WTC11 (cell line): ENCODE measurements at regions not wholly inside any gene's neighbourhood (a gene's known extent, or its start where the extent isn't known, plus 50 kb on each side); places are given as distances from the start of the nearest gene placed in this dataset.

Source experiments
- ATAC-seq: fragments of 200-7000 bp; cut with Tn5 transposase; 2 replicates; pipeline ENCODE4 v1.10.0; 2021; ENCODE audit warnings: mild to moderate bottlenecking, moderate library complexity
- CTCF ChIA-PET: fragments of 300-600 bp; sonication (Branson Sonifier 250); formaldehyde crosslinking; loops from one replicate; lab custom pipeline; 2021; ENCODE audit warnings: antibody characterized with exemption; lab: Charles Lee
- POLR2A ChIA-PET: fragments of 350-600 bp; sonication (Branson Sonifier 250); formaldehyde crosslinking; loops from one replicate; lab custom pipeline; 2021; ENCODE audit warnings: antibody characterized with exemption; lab: Charles Lee
- DNase-seq: peaks from one replicate; pipeline ENCODE4 v3.0.0; 2021; ENCODE audit warnings: low spot score
- H3K27ac Mint-ChIP-seq: 2 replicates; pipeline ENCODE4 v1.8.0; 2021; ENCODE audit warnings: mixed read lengths
- H3K27me3 Mint-ChIP-seq: 2 replicates; pipeline ENCODE4 v1.8.0; 2021; ENCODE audit warnings: low read depth, mild to moderate bottlenecking, moderate library complexity, mixed read lengths
- H3K36me3 Mint-ChIP-seq: 2 replicates; pipeline ENCODE4 v1.8.0; 2021; ENCODE audit warnings: mixed read lengths
- H3K4me1 Mint-ChIP-seq: 2 replicates; pipeline ENCODE4 v1.8.0; 2022; ENCODE audit warnings: mixed read lengths
- H3K4me3 Mint-ChIP-seq: 2 replicates; pipeline ENCODE4 v1.8.0; 2021; ENCODE audit warnings: mild to moderate bottlenecking, moderate library complexity, mixed read lengths
- H3K9me3 Mint-ChIP-seq: 2 replicates; pipeline ENCODE4 v1.8.0; 2021; ENCODE audit warnings: mixed read lengths
- ATF6 ChIP-seq: sonication (generic); formaldehyde crosslinking; IDR thresholded peaks from 2 replicates; pipeline ENCODE4 v1.8.1; 2023; ENCODE audit warnings: mild to moderate bottlenecking, missing genetic modification reagents
- FOXK1 ChIP-seq: sonication (generic); formaldehyde crosslinking; IDR thresholded peaks from 2 replicates; pipeline ENCODE4 v1.8.0; 2022; ENCODE audit warnings: mild to moderate bottlenecking, moderate library complexity, missing genetic modification reagents
- GTF2I ChIP-seq: fragments of 250-450 bp; sonication (Bioruptor Pico); conservative IDR thresholded peaks from 2 replicates; pipeline ENCODE4 v1.4.0; 2021; ENCODE audit warnings: mild to moderate bottlenecking
- KAT7 ChIP-seq: sonication (generic); formaldehyde crosslinking; IDR thresholded peaks from 2 replicates; pipeline ENCODE4 v1.8.1; 2023; ENCODE audit warnings: missing genetic modification reagents, mild to moderate bottlenecking, borderline replicate concordance
- NR2C2 ChIP-seq: sonication (generic); formaldehyde crosslinking; IDR thresholded peaks from 2 replicates; pipeline ENCODE4 v1.8.0; 2022; ENCODE audit warnings: mild to moderate bottlenecking, missing genetic modification reagents
- OVOL2 ChIP-seq: fragments of 250-450 bp; sonication (Bioruptor Pico); IDR thresholded peaks from 2 replicates; pipeline ENCODE4 v1.9.0; 2021; ENCODE audit warnings: mild to moderate bottlenecking, borderline replicate concordance
- PREB ChIP-seq: sonication (generic); formaldehyde crosslinking; IDR thresholded peaks from 2 replicates; pipeline ENCODE4 v1.8.1; 2022; ENCODE audit warnings: mild to moderate bottlenecking, missing genetic modification reagents, moderate library complexity, borderline replicate concordance
- RELA ChIP-seq: sonication (generic); formaldehyde crosslinking; IDR thresholded peaks from 2 replicates; pipeline ENCODE4 v1.8.1; 2022; ENCODE audit warnings: missing genetic modification reagents, mild to moderate bottlenecking, borderline replicate concordance
- SMAD3 ChIP-seq: sonication (generic); formaldehyde crosslinking; IDR thresholded peaks from 2 replicates; pipeline ENCODE4 v1.8.0; 2022; ENCODE audit warnings: missing genetic modification reagents, mild to moderate bottlenecking, borderline replicate concordance
- SMAD4 ChIP-seq: sonication (generic); formaldehyde crosslinking; IDR thresholded peaks from 2 replicates; pipeline ENCODE4 v1.8.0; 2022; ENCODE audit warnings: mild to moderate bottlenecking, missing genetic modification reagents
- TEAD4 ChIP-seq: sonication (generic); formaldehyde crosslinking; IDR thresholded peaks from 2 replicates; pipeline ENCODE4 v1.8.0; 2022; ENCODE audit warnings: mild to moderate bottlenecking, missing genetic modification reagents
- TP53 ChIP-seq: sonication (generic); formaldehyde crosslinking; IDR thresholded peaks from 2 replicates; pipeline ENCODE4 v1.8.1; 2023; ENCODE audit warnings: mild to moderate bottlenecking, missing genetic modification reagents
- ZNF232 ChIP-seq: sonication (generic); formaldehyde crosslinking; IDR thresholded peaks from 2 replicates; pipeline ENCODE4 v1.8.0; 2022; ENCODE audit warnings: mild to moderate bottlenecking, missing genetic modification reagents
- ZNF425 ChIP-seq: fragments of 250-450 bp; sonication (Bioruptor Pico); conservative IDR thresholded peaks from 2 replicates; pipeline ENCODE4 v1.9.0; 2021; ENCODE audit warnings: mild to moderate bottlenecking
- ZNF532 ChIP-seq: fragments of 250-450 bp; sonication (Bioruptor Pico); IDR thresholded peaks from 2 replicates; pipeline ENCODE4 v1.9.0; 2021; ENCODE audit warnings: mild to moderate bottlenecking, borderline replicate concordance
- ZSCAN18 ChIP-seq: fragments of 250-450 bp; sonication (Bioruptor Pico); IDR thresholded peaks from 2 replicates; pipeline ENCODE4 v2.1.2; 2022; ENCODE audit warnings: mild to moderate bottlenecking, moderate library complexity

- TF ChIP-seq TP53 (CRISPR knock-in tag), result no peak
- TF ChIP-seq, all 79 proteins: peak for 0
Observed at GRCh38 chr3:82201316-82201715, 439.9 kb upstream of the GBE1 start (continued).

GRCh38 chr3:82198009-82198408, 436.6 kb upstream of the GBE1 start:
- H3K27ac Mint-ChIP-seq, result no peak overlapping the region
- ChIA-PET POLR2A (no interaction called here), CTCF (no interaction called here)
- H3K4me1 Mint-ChIP-seq, result peaks cover 12% of the 10 kb centered on the region
- no peaks in the 10 kb centered on the region for H3K36me3 Mint-ChIP-seq
- H3K9me3 Mint-ChIP-seq, result peaks cover 10% of the 10 kb centered on the region
- H3K4me3 Mint-ChIP-seq, result no peak overlapping the region
- no peak for DNase-seq
- ATAC-seq, result no peak
- H3K27me3 Mint-ChIP-seq, result no peaks in the 10 kb centered on the region
- TF ChIP-seq KAT7 (CRISPR knock-in tag) (no peak), OVOL2 (CRISPR knock-in tag) (no peak), NR2C2 (no peak), ATF6 (CRISPR knock-in tag) (no peak), ZNF532 (CRISPR knock-in tag) (no peak)
- TF ChIP-seq, all 79 proteins: peak for 0

- CTCF ChIA-PET, result no interaction called here
- Mint-ChIP-seq H3K27ac (no peak overlapping the region), H3K9me3 (peaks cover 10% of the 10 kb centered on the region), H3K4me3 (no peak overlapping the region), H3K36me3 (no peaks in the 10 kb centered on the region), H3K27me3 (no peaks in the 10 kb centered on the region), H3K4me1 (peaks cover 9% of the 10 kb centered on the region)
- POLR2A ChIA-PET, result no interaction called here
- no peak for DNase-seq
- no peak for ATAC-seq
- TF ChIP-seq ZNF232, result no peak
- TF ChIP-seq ZNF425 (CRISPR knock-in tag), result no peak
- TF ChIP-seq TEAD4 (CRISPR knock-in tag), result no peak
- no peak for TF ChIP-seq SMAD4
- TF ChIP-seq RELA, result no peak
- TF ChIP-seq ZNF532 (CRISPR knock-in tag), result no peak
- TF ChIP-seq TP53 (CRISPR knock-in tag), result no peak
- TF ChIP-seq GTF2I (CRISPR knock-in tag), result no peak
- no peak for TF ChIP-seq SMAD3 (CRISPR knock-in tag)
- TF ChIP-seq PREB, result no peak
- no peak for TF ChIP-seq FOXK1 (CRISPR knock-in tag)
- TF ChIP-seq ZSCAN18 (CRISPR knock-in tag), result no peak
Observed at GRCh38 chr3:82196645-82197044, 435.2 kb upstream of the GBE1 start.
